Upper lobe of left lung (tissue), 4 donors: ENCODE measurements at regions not wholly inside any gene's neighbourhood (a gene's known extent, or its start where the extent isn't known, plus 50 kb on each side); places are given as distances from the start of the nearest gene placed in this dataset.

Source experiments
- CTCF ChIP-seq, 6 experiments: fragments of 450-650 bp in 4 of 6; fragments of 200-600 bp in 2 of 6; sonication (generic) in 2 of 6; IDR thresholded peaks; one replicate each; pipeline ENCODE4 v1.5.1; 2016 to 2019; ENCODE audit warnings: antibody characterized with exemption in 6 of 6
- POLR2AphosphoS5 ChIP-seq, 2 donors: sonication (generic); formaldehyde crosslinking; IDR thresholded peaks; one replicate each; pipeline ENCODE4 v1.5.1; 2017; ENCODE audit warnings: antibody characterized with exemption in 2 of 2

GRCh38 chr5:125338440-125339174 lies 592.2 kb upstream of the ZNF608 start:
- TF ChIP-seq POLR2AphosphoS5 (IDR thresholded peaks at IDR 0.05) (no peak), CTCF (IDR thresholded peaks at IDR 0.05) (no peak)
